A549 (cell line): ENCODE measurements at regions not wholly inside any gene's neighbourhood (a gene's known extent, or its start where the extent isn't known, plus 50 kb on each side); places are given as distances from the start of the nearest gene placed in this dataset.
"Not testable (repeated sequence)": the region's sequence is repeated elsewhere in the genome, so short reads cannot be mapped to it uniquely, and the experiment has no call there.

Experiments used
- ATAC-seq, 2 experiments: fragments of 200-7000 bp in 1 of 2; fragments of >200 bp in 1 of 2; cut with Nextera tagmentation in 1 of 2; cut with Tn5 transposase in 1 of 2; 3 replicates each; pipeline versions ENCODE4 v1.8.0 to v1.9.1; 2018 to 2020; ENCODE audit warnings: mild to moderate bottlenecking in 1 of 2, moderate library complexity in 1 of 2
- CTCF ChIA-PET: fragments of 300-600 bp; sonication (Branson Sonifier 250); formaldehyde crosslinking; extraction: SDS; loops from one replicate; lab custom pipeline; 2021; ENCODE audit warnings: antibody characterized with exemption, inconsistent platforms; lab: Yijun Ruan, JAX
- POLR2A ChIA-PET: fragments of 350-600 bp; formaldehyde crosslinking; extraction: SDS; loops from one replicate; lab custom pipeline; 2021; ENCODE audit warnings: antibody characterized with exemption, inconsistent platforms; lab: Yijun Ruan, JAX
- DNase-seq, 2 experiments: peaks; one replicate each; pipeline versions ENCODE4 v3.0.0 to v3.0.0-alpha.2; 2011 to 2016; ENCODE audit warnings: low read depth in 1 of 2, low spot score in 1 of 2
- FAIRE-seq: peaks from 2 replicates; lab custom pipeline; 2011; peaks lifted over from hg19 to GRCh38; lab: Jason Lieb, UNC
- H3K27ac ChIP-seq, 2 experiments: fragments of >200 bp; sonication (Bioruptor Twin); formaldehyde crosslinking; 3 replicates each; pipeline ENCODE4 v1.5.1; 2016 to 2017
- H3K4me1 ChIP-seq: fragments of >200 bp; sonication (Bioruptor Twin); formaldehyde crosslinking; 3 replicates; pipeline ENCODE4 v1.6.1; 2016
- H3K4me2 ChIP-seq: fragments of >200 bp; sonication (Bioruptor Twin); formaldehyde crosslinking; 3 replicates; pipeline ENCODE4 v1.6.1; 2016
- H3K4me3 ChIP-seq: fragments of >200 bp; sonication (Bioruptor Twin); formaldehyde crosslinking; 3 replicates; pipeline ENCODE4 v1.5.1; 2016
- H3K9me3 ChIP-seq: fragments of >200 bp; sonication (Bioruptor Twin); formaldehyde crosslinking; 3 replicates; pipeline ENCODE4 v1.6.1; 2016
- CEBPB ChIP-seq, 2 experiments: fragments of >200 bp in 1 of 2; sonication (Bioruptor Twin) in 1 of 2; formaldehyde crosslinking in 1 of 2; IDR thresholded peaks; 2 replicates each; pipeline ENCODE4 v1.6.1; 2012 to 2016
- GATA3 ChIP-seq: IDR thresholded peaks from 2 replicates; pipeline ENCODE4 v1.6.1; 2012; ENCODE audit warnings: borderline replicate concordance
- MAFK ChIP-seq: fragments of 450-650 bp; IDR thresholded peaks from 2 replicates; pipeline ENCODE4 v1.6.1; 2014; ENCODE audit not compliant: partially characterized antibody
- NFE2L2 ChIP-seq: fragments of 150-350 bp; conservative IDR thresholded peaks from 2 replicates; pipeline ENCODE4 v1.6.1; 2014; ENCODE audit warnings: low read length
- POLR2A ChIP-seq: IDR thresholded peaks from 2 replicates; pipeline ENCODE4 v1.6.1; 2012; ENCODE audit warnings: mild to moderate bottlenecking, low read length
- POLR2AphosphoS2 ChIP-seq: conservative IDR thresholded peaks from 2 replicates; pipeline ENCODE4 v1.6.1; 2012; ENCODE audit warnings: low read length, improper control_type of control experiment, inconsistent platforms
- RAD21 ChIP-seq, 2 experiments: fragments of >200 bp in 1 of 2; sonication (Bioruptor Twin) in 1 of 2; formaldehyde crosslinking in 1 of 2; IDR thresholded peaks in 1 of 2; conservative IDR thresholded peaks in 1 of 2; 2 replicates in 1 of 2; 3 replicates in 1 of 2; pipeline ENCODE4 v1.6.1; 2012 to 2018; ENCODE audit warnings: inconsistent platforms in 1 of 2
- RARB ChIP-seq: fragments of 250-450 bp; sonication (Bioruptor Pico); IDR thresholded peaks from 2 replicates; pipeline ENCODE4 v1.8.0; 2021; ENCODE audit warnings: mild to moderate bottlenecking, moderate library complexity
- TFCP2L1 ChIP-seq: fragments of 250-450 bp; sonication (Bioruptor Pico); IDR thresholded peaks from 2 replicates; pipeline ENCODE4 v1.5.0; 2021; ENCODE audit warnings: mild to moderate bottlenecking
- WGBS: methylation state at CpG from one replicate; pipeline ENCODE4 v1.1.6; 2017; ENCODE audit errors: missing lambda C conversion rate; 5-methylcytosine and 5-hydroxymethylcytosine counted together
- TF ChIP-seq, protein P1 (sequence below): fragments of >200 bp; sonication (Bioruptor Twin); formaldehyde crosslinking; IDR thresholded peaks from 3 replicates; pipeline ENCODE4 v1.5.1; 2016
- TF ChIP-seq, protein P2 (sequence below): fragments of 450-650 bp; IDR thresholded peaks from 2 replicates; pipeline ENCODE4 v1.6.1; 2014; ENCODE audit warnings: antibody characterized with exemption
- TF ChIP-seq, protein P3 (sequence below): fragments of 200-600 bp; sonication (generic); IDR thresholded peaks from 2 replicates; pipeline ENCODE4 v1.6.1; 2016; ENCODE audit warnings: antibody characterized with exemption, mild to moderate bottlenecking, moderate library complexity
- TF ChIP-seq, protein P4 (sequence below): fragments of 250-450 bp; sonication (Bioruptor Pico); IDR thresholded peaks from 2 replicates; pipeline ENCODE4 v1.5.0; 2020; ENCODE audit warnings: low read depth, mild to moderate bottlenecking, moderate library complexity
- TF ChIP-seq, protein P5 (sequence below): fragments of >200 bp; sonication (Bioruptor Twin); formaldehyde crosslinking; IDR thresholded peaks from 2 replicates; pipeline ENCODE4 v1.6.1; 2016

DNA sequence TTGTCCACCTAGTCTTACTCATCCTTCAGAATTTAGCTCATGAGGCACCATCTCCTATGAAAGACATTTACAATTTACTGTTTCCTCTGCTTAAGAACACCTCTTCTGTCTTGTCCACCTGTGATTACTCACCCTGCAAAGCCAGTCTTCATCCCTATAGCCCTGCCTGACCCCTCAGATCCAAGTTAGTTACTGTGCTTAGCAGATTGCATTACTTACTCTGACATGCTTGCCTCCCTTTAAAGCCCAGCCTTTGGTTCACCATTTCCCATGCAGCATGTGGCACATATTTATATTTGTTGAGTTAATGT, 60.9 kb upstream of the VCAM1 start:
- CTCF ChIA-PET: no interaction called here
- ATAC-seq (no peak), DNase-seq (no peak)

DNA sequence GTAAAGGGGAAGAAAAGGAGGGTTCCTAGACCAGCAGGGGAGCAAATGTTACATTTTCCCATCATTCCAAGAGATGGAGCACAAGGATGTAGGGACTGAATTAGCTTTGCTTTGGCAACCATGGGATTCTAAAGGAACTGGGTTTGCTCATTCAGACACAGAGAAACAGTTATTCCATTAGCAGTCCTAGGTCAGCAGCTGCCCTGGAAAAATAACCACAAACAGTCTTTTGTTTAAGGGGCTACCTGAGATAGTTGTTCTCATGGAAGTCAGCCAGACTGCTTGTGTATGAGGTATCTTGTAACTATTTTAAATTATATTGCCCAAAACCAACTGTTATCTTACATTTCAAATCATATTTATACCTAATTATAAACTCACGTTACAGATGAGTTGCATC, 58.4 kb upstream of the VCAM1 start:
- H3K9me3 ChIP-seq: no peaks in the 10 kb centered on the region
- DNase-seq (no peak), ATAC-seq (no peak), FAIRE-seq (no peak)
- 59% methylated on average over 1 of the region's 1 CpG for WGBS
- H3K4me1 ChIP-seq: peaks cover 3% of the 10 kb centered on the region; the same call in 1 of the 3 replicates
- TF ChIP-seq POLR2A (no peak), MAFK (no peak), CEBPB (IDR thresholded peaks at IDR 0.05) (no peak), GATA3 (no peak), RAD21 (conservative IDR thresholded peaks at IDR 0.05 in 1 of 2, IDR thresholded peaks at IDR 0.05 in 1 of 2) (no peak), NFE2L2 (no peak)
- TF ChIP-seq, protein P1, sequence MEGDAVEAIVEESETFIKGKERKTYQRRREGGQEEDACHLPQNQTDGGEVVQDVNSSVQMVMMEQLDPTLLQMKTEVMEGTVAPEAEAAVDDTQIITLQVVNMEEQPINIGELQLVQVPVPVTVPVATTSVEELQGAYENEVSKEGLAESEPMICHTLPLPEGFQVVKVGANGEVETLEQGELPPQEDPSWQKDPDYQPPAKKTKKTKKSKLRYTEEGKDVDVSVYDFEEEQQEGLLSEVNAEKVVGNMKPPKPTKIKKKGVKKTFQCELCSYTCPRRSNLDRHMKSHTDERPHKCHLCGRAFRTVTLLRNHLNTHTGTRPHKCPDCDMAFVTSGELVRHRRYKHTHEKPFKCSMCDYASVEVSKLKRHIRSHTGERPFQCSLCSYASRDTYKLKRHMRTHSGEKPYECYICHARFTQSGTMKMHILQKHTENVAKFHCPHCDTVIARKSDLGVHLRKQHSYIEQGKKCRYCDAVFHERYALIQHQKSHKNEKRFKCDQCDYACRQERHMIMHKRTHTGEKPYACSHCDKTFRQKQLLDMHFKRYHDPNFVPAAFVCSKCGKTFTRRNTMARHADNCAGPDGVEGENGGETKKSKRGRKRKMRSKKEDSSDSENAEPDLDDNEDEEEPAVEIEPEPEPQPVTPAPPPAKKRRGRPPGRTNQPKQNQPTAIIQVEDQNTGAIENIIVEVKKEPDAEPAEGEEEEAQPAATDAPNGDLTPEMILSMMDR: no peak
- TF ChIP-seq, protein P2, sequence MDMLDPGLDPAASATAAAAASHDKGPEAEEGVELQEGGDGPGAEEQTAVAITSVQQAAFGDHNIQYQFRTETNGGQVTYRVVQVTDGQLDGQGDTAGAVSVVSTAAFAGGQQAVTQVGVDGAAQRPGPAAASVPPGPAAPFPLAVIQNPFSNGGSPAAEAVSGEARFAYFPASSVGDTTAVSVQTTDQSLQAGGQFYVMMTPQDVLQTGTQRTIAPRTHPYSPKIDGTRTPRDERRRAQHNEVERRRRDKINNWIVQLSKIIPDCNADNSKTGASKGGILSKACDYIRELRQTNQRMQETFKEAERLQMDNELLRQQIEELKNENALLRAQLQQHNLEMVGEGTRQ: no peak
- TF ChIP-seq, protein P3, sequence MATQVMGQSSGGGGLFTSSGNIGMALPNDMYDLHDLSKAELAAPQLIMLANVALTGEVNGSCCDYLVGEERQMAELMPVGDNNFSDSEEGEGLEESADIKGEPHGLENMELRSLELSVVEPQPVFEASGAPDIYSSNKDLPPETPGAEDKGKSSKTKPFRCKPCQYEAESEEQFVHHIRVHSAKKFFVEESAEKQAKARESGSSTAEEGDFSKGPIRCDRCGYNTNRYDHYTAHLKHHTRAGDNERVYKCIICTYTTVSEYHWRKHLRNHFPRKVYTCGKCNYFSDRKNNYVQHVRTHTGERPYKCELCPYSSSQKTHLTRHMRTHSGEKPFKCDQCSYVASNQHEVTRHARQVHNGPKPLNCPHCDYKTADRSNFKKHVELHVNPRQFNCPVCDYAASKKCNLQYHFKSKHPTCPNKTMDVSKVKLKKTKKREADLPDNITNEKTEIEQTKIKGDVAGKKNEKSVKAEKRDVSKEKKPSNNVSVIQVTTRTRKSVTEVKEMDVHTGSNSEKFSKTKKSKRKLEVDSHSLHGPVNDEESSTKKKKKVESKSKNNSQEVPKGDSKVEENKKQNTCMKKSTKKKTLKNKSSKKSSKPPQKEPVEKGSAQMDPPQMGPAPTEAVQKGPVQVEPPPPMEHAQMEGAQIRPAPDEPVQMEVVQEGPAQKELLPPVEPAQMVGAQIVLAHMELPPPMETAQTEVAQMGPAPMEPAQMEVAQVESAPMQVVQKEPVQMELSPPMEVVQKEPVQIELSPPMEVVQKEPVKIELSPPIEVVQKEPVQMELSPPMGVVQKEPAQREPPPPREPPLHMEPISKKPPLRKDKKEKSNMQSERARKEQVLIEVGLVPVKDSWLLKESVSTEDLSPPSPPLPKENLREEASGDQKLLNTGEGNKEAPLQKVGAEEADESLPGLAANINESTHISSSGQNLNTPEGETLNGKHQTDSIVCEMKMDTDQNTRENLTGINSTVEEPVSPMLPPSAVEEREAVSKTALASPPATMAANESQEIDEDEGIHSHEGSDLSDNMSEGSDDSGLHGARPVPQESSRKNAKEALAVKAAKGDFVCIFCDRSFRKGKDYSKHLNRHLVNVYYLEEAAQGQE: no peak
- TF ChIP-seq, protein P4, sequence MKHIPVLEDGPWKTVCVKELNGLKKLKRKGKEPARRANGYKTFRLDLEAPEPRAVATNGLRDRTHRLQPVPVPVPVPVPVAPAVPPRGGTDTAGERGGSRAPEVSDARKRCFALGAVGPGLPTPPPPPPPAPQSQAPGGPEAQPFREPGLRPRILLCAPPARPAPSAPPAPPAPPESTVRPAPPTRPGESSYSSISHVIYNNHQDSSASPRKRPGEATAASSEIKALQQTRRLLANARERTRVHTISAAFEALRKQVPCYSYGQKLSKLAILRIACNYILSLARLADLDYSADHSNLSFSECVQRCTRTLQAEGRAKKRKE: no peak
- ChIA-PET POLR2A (no interaction called here), CTCF (no interaction called here)
- H3K4me3 ChIP-seq: no peak overlapping the region
- H3K27ac ChIP-seq: no peak overlapping the region
- H3K4me2 ChIP-seq: no peak overlapping the region

More for the DNA sequence above, 60.9 kb upstream of the VCAM1 start:
- H3K4me2 ChIP-seq: peak overlapping the region; percentile 39; the same call in 1 of the 3 replicates
- no peak for TF ChIP-seq POLR2AphosphoS2
- no peak for TF ChIP-seq TFCP2L1 (CRISPR knock-in tag)
- TF ChIP-seq, protein P5, sequence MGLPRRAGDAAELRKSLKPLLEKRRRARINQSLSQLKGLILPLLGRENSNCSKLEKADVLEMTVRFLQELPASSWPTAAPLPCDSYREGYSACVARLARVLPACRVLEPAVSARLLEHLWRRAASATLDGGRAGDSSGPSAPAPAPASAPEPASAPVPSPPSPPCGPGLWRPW: no peak
- TF ChIP-seq RARB (CRISPR knock-in tag): no peak
- no peaks in the 10 kb centered on the region for H3K9me3 ChIP-seq
- peak overlapping the region in 1 of 2 experiments; percentile 47; a peak in 4 of 6 replicates for H3K27ac ChIP-seq
- POLR2A ChIA-PET: no interaction called here
- H3K4me3 ChIP-seq: no peak overlapping the region
- H3K4me1 ChIP-seq: peaks cover 3% of the 10 kb centered on the region; the same call in 1 of the 3 replicates
- FAIRE-seq: no peak

DNA sequence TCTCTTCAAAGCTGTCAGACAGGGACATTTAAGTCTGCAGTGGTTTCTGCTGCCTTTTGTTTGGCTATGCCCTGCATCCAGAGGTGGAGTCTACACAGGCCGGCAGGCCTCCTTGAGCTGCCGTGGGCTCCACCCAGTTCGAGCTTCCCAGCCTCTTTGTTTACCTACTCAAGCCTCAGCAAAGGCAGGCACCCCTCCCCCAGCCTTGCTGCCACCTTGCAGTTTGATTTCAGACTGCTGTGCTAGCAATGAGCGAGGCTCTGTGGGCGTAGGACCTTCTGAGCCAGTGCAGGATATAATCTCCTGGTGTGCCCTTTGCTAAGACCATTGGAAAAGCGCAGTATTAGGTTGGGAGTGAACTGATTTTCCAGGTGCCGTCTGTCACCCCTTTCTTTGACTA, 51.0 kb upstream of the VCAM1 start:
- DNase-seq, FAIRE-seq, CTCF ChIA-PET: not testable (repeated sequence)

More for the DNA sequence above, 51.0 kb upstream of the VCAM1 start:
- WGBS: 49% methylated on average over 2 of the region's 7 CpGs
- H3K4me2 ChIP-seq, H3K27ac ChIP-seq, H3K4me3 ChIP-seq, H3K9me3 ChIP-seq, POLR2A ChIA-PET, H3K4me1 ChIP-seq, ATAC-seq: not testable (repeated sequence)
